ENCODE measurements at regions not wholly inside any gene's neighbourhood (a gene's known extent, or its start where the extent isn't known, plus 50 kb on each side); places are given as distances from the start of the nearest gene placed in this dataset.
A peak's percentile ranks its signal among the peaks of the same experiment; 100 is the strongest.
"Not testable (repeated sequence)": the region's sequence is repeated elsewhere in the genome, so short reads cannot be mapped to it uniquely, and the experiment has no call there.

DNA sequence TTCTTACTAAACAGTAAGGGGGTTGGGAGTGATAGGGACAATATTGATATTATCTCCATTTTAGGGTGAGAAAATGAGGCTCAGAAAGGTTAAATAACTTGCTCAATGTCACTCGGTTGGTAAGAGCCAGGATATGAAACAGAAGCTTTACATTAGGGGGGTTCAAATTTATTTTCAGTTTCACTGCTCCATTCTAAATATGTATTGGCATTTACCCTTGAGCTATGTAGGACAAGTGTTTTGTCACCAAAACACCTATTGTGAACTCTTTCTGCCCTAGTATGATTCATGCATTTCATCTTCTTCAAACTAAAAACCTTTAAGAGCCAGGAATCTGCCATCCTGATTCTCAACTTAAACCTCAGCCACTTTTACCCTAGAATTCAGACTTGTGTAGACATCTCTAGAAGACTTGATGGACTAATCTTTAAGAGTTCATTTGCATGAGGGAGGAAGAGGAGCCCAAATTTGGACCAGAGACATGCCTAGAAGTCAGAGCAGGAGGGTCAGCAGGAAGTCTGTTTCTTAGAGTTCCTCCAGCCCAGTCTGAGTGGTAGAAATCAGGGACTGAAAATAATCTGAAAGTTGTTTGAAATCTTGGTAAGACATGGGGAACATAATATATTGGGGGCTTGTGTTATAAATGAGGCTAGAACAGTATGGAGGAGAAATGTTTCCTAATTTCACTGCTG lies 129.4 kb upstream of the ATP5MC3 start:
- Mint-ChIP-seq H3K4me3 (no peak overlapping the region), H3K27me3 (no peaks in the 10 kb centered on the region), H3K9me3 (no peaks in the 10 kb centered on the region), H3K36me3 (no peaks in the 10 kb centered on the region), H3K27ac (no peak overlapping the region), H3K4me1 (no peaks in the 10 kb centered on the region)
- DNase-seq (ENCODE audit: low spot score in 2 of 2) (no peak), ATAC-seq (ENCODE audit: low read depth) (peak; percentile 49)

DNA sequence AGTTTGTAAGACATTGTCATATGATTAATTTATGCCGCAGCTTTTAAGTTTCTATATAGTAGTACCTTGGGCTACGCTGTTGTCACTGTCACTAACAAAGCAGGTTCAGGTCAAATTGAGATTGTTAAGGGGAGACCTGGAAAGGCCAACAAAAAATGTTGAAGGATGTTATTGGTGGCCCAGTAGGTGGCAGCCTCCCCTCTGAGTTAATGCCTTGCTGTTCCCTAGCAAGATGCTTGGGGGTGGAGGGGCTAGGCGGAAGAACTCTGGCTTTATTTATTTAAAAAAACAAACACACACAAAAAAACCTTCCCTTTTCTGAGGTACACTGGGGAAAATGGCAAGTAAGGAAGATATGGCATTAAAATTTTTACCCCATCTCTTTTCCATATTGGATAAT lies 128.3 kb upstream of the ATP5MC3 start:
- no peak overlapping the region for H3K4me3 Mint-ChIP-seq
- no peak for DNase-seq (ENCODE audit: low spot score in 2 of 2)
- no peak overlapping the region for H3K27ac Mint-ChIP-seq
- no peaks in the 10 kb centered on the region for H3K9me3 Mint-ChIP-seq
- ATAC-seq (ENCODE audit: low read depth): no peak
- H3K36me3 Mint-ChIP-seq: no peaks in the 10 kb centered on the region
- H3K4me1 Mint-ChIP-seq: no peaks in the 10 kb centered on the region
- H3K27me3 Mint-ChIP-seq: no peaks in the 10 kb centered on the region

DNA sequence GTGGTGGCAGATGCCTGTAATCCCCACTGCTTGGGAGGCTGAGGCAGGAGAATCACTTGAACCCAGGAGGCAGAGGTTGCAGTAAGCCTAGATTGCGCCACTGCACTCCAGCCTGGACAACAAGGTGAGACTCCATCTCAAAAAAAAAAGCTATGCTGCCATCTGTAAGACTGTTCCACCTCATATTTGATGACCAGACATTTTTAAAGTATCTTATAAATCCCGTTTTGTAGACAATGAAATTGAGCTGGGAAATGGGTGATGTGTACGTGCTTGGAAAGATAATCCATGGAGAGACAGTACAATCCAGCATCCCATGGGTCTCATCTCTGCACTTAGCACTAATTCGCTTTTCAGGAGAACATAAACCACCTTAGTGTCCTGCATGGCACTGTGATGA lies 126.5 kb upstream of the ATP5MC3 start:
- no peaks in the 10 kb centered on the region for H3K9me3 Mint-ChIP-seq
- peaks cover 2% of the 10 kb centered on the region for H3K27me3 Mint-ChIP-seq
- ATAC-seq (ENCODE audit: low read depth) (no peak), DNase-seq (ENCODE audit: low spot score in 2 of 2) (no peak)
- H3K27ac Mint-ChIP-seq: no peak overlapping the region
- no peaks in the 10 kb centered on the region for H3K4me1 Mint-ChIP-seq
- H3K36me3 Mint-ChIP-seq: no peaks in the 10 kb centered on the region
- H3K4me3 Mint-ChIP-seq: no peak overlapping the region

DNA sequence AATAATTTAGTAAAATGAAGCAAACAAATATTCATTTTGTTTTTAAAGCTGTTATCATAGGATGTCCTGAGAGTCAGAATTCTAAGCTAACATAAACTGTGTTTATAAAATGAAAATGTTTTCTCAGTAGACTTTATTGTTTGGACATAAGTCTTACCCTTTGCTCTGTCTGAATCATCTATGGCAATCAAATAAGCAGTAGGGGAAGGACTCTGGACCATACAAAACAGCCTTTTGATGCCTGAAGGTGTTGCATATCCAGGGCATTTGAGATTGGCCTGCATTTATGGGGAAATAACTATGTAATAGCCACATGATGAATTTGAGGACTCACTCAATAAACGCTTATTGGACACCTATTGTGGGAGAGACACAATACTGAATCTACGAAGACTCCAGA lies 123.0 kb upstream of the ATP5MC3 start:
- no peaks in the 10 kb centered on the region for H3K36me3 Mint-ChIP-seq
- DNase-seq (ENCODE audit: low spot score in 2 of 2) (no peak), ATAC-seq (ENCODE audit: low read depth) (no peak)
- H3K27ac Mint-ChIP-seq: no peak overlapping the region
- no peaks in the 10 kb centered on the region for H3K9me3 Mint-ChIP-seq
- H3K4me1 Mint-ChIP-seq: no peaks in the 10 kb centered on the region
- peaks cover 4% of the 10 kb centered on the region for H3K27me3 Mint-ChIP-seq
- no peak overlapping the region for H3K4me3 Mint-ChIP-seq

DNA sequence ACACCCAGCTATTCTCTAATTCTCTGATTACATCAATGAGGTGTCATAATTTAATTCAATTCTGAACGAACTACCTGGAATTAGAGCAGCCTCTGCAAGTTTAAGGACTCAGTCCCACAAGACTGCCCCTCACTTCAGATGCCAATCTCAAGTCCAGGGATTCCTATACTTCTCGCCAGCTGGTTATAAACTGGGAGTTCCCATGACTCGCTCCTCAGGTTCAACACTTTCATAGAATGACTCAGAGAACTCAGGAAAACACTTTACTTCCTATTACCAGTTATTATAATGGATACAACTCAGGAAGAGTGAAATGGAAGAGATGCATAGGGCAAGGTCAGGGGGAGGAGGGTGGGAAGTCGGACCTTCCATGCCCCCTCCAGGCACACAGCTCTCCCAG lies 112.3 kb upstream of the ATP5MC3 start:
- Mint-ChIP-seq H3K4me1 (no peaks in the 10 kb centered on the region), H3K27ac (no peak overlapping the region), H3K9me3 (peaks cover 2% of the 10 kb centered on the region), H3K27me3 (peaks cover 16% of the 10 kb centered on the region), H3K4me3 (no peak overlapping the region), H3K36me3 (no peaks in the 10 kb centered on the region)
- ATAC-seq (ENCODE audit: low read depth): no peak
- no peak for DNase-seq (ENCODE audit: low spot score in 2 of 2)

DNA sequence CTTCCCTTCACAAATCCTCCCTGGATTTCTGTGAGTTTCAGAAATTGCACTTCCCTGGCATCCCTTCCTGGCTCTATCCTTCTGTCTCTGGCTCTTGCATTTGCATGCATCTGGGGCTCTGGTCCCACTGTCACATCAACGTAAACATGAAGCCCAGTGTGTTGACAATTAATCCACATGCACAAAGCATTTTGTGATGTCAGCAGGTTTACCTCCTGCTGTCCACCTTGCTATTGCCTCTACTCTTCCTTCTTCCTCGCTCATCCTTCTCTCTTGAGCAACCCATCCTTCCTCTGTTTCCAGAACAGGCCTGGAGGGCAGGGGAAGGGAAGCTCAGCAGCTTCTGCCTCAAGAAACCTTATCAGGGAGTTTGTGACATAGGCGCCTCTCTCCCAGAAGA lies 111.7 kb upstream of the ATP5MC3 start:
- H3K4me1 Mint-ChIP-seq: no peaks in the 10 kb centered on the region
- no peak for ATAC-seq (ENCODE audit: low read depth)
- H3K36me3 Mint-ChIP-seq: no peaks in the 10 kb centered on the region
- no peak for DNase-seq (ENCODE audit: low spot score in 2 of 2)
- H3K27me3 Mint-ChIP-seq: peaks cover 16% of the 10 kb centered on the region
- H3K27ac Mint-ChIP-seq: no peak overlapping the region
- peaks cover 2% of the 10 kb centered on the region for H3K9me3 Mint-ChIP-seq
- no peak overlapping the region for H3K4me3 Mint-ChIP-seq

DNA sequence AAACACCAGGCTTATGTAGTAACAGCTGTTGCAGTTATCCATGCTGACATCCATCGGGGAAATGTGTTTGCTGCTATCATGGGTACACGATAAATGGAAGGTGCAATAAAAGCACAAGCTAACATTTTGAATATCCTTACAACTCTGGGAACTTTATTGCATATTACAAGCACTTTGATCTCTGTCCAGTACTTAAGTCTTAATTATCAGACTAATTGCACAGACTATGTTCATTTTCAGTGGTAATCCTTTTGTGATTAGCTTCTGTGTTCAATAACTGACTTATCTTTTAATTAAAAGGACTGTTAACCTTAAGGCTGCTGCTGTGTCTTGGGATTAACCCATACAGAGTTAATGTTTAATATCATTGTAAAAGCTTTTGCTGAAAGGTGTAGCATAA lies 101.4 kb upstream of the ATP5MC3 start:
- no peak overlapping the region for H3K4me3 Mint-ChIP-seq
- no peaks in the 10 kb centered on the region for H3K36me3 Mint-ChIP-seq
- no peaks in the 10 kb centered on the region for H3K9me3 Mint-ChIP-seq
- ATAC-seq (ENCODE audit: low read depth): no peak
- H3K27ac Mint-ChIP-seq: no peak overlapping the region
- peaks cover 2% of the 10 kb centered on the region for H3K27me3 Mint-ChIP-seq
- H3K4me1 Mint-ChIP-seq: no peaks in the 10 kb centered on the region
- no peak for DNase-seq (ENCODE audit: low spot score in 2 of 2)

DNA sequence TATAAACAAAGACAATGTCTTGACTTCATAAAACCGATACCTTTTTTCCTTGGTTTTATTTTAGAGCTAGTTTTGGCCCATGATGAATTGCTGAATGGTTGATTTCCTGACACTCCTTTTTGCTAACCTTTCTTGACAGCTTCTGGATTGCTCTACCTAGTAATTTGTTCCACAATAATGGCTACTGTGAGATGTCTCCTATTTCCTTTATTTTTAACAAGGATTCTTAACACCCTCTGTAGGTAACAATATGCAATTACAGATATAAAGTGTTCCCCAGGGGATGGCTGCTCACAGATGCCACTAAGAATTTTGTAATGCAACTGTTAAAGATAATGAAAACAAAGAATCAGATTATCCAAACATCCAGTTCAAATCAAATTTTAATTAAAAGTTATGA lies 100.8 kb upstream of the ATP5MC3 start:
- H3K4me3 Mint-ChIP-seq: no peak overlapping the region
- peaks cover 2% of the 10 kb centered on the region for H3K27me3 Mint-ChIP-seq
- ATAC-seq (ENCODE audit: low read depth) (peak; percentile 41), DNase-seq (ENCODE audit: low spot score in 2 of 2) (peak in 1 of 2 donors; percentile 10)
- no peaks in the 10 kb centered on the region for H3K4me1 Mint-ChIP-seq
- H3K27ac Mint-ChIP-seq: no peak overlapping the region
- H3K36me3 Mint-ChIP-seq: no peaks in the 10 kb centered on the region
- no peaks in the 10 kb centered on the region for H3K9me3 Mint-ChIP-seq

DNA sequence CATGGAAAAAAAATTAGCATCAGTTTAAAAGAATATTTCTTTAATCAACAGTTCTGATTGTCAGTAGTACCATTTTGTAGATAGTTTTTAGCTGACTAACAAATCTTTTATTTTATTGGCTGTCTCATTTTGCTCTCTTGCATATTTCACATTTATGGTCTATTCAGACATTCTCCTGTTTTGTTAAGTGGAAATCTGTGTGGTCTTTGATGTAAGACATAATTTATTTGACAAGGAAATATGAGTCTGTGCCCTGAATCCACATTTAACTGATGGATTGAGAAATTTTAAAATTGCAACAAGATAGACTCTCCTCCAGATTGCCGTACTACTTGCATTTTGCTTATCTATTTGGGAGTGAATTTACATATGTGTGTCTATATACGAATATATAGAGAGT lies 96.3 kb upstream of the ATP5MC3 start:
- H3K27me3 Mint-ChIP-seq: no peaks in the 10 kb centered on the region
- DNase-seq (ENCODE audit: low spot score in 2 of 2) (no peak), ATAC-seq (ENCODE audit: low read depth) (no peak)
- no peaks in the 10 kb centered on the region for H3K9me3 Mint-ChIP-seq
- no peaks in the 10 kb centered on the region for H3K36me3 Mint-ChIP-seq
- H3K4me3 Mint-ChIP-seq: no peak overlapping the region
- H3K4me1 Mint-ChIP-seq: no peaks in the 10 kb centered on the region
- H3K27ac Mint-ChIP-seq: no peak overlapping the region

DNA sequence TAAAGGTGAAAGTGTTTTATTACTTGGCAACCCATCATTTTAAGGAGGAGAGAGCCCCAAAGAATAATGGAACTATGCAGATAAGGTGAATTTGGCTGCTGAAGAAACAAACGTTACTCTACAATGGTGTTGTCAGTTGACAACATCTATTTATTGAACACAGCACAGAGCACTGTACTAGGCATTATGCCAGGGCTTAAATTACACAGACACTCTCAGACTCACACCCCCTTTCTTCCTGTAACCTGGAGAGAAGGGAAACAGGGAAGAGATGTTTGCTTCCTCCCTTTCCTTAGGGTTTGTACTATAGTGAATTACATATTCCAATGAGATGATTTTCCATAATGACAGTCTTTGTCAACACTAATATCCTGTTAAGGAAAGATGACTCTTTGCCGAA lies 94.0 kb upstream of the ATP5MC3 start:
- Mint-ChIP-seq H3K4me3 (no peak overlapping the region), H3K27ac (no peak overlapping the region), H3K36me3 (no peaks in the 10 kb centered on the region), H3K9me3 (no peaks in the 10 kb centered on the region), H3K4me1 (no peaks in the 10 kb centered on the region), H3K27me3 (peaks cover 3% of the 10 kb centered on the region)
- DNase-seq (ENCODE audit: low spot score in 2 of 2): no peak
- ATAC-seq (ENCODE audit: low read depth): no peak

DNA sequence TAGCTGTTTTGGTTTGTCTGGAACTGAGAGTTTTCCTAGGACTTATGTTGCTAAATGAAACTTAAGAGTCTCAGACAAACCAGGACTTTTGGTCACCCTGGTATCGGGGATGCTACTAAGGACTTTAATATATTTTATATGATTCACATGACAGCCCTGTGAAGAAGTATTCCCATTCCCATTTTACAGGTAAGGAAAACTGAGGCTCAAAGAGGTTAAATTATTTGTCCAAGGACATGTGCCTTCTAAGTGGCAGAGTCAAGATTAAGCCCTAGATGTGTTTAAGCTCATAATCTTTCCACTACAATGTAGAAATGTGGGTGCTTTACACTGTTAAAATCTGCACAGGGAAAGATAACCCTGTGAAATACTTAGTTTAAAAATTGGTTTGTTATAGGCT lies 77.7 kb upstream of the ATP5MC3 start:
- ATAC-seq (ENCODE audit: low read depth): no peak
- Mint-ChIP-seq H3K4me1 (no peaks in the 10 kb centered on the region), H3K27ac (no peak overlapping the region), H3K27me3 (peaks cover 6% of the 10 kb centered on the region), H3K36me3 (no peaks in the 10 kb centered on the region), H3K9me3 (no peaks in the 10 kb centered on the region), H3K4me3 (no peak overlapping the region)
- DNase-seq (ENCODE audit: low spot score in 2 of 2): no peak

DNA sequence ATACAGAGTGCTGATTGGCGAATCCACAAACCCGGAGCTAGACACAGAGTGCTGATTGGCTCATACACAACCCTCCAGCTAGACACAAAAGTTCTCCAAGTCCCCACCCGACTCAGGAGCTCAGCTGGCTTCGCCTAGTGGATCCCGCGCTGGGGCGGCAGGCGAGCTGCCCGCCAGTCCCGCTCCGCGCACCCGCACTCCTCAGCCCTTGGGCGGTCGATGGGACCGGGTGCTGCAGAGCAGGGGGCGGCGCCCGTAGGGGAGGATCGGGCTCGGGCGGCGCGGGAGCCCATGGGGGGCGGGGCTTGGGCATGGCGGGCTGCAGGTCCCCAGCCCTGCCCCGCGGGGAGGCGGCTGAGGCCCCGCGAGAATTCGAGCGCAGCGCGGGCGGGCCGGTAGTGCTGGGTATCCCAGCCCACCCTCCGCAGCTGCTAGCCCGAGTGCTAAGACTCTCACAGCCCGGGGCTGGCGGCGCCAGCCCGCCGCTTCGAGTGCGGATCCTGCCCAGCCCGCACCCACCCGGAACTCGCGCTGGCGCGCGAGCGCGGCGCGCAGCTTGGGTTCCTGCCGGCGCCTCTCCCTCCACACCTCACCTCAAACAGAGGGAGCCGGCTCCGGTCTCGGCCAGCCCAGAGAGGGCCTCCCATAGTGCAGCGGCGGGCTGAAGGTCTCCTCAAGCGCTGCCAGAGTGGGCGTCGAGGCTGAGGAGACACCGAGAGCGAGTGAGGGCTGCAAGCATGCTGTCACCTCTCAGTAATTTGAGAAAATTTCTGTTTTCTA lies 75.5 kb upstream of the ATP5MC3 start:
- ATAC-seq (ENCODE audit: low read depth) (no peak), DNase-seq (ENCODE audit: low spot score in 2 of 2) (no peak)
- Mint-ChIP-seq H3K9me3 (no peaks in the 10 kb centered on the region), H3K4me3 (no peak overlapping the region), H3K27ac (no peak overlapping the region), H3K4me1 (no peaks in the 10 kb centered on the region), H3K36me3 (no peaks in the 10 kb centered on the region), H3K27me3 (peaks cover 12% of the 10 kb centered on the region)

DNA sequence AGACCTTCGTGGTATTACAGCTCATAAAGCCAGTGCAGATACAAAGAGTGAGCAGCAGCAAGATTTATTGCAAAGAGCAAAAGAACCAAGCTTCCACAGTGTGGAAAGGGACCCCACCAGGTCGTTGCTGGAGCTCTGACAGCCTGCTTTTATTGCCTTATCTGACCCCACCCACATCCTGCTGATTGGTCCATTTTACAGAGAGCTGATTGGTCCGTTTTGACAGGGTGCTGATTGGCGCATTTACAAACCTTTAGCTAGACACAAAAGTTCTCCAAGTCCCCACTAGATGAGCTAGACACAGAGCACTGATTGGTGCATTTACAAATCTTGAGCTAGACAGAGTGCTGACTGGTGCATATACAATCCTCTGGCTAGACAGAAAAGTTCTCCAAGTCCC lies 74.9 kb upstream of the ATP5MC3 start:
- H3K36me3 Mint-ChIP-seq; H3K4me3 Mint-ChIP-seq; H3K9me3 Mint-ChIP-seq; H3K4me1 Mint-ChIP-seq; DNase-seq (ENCODE audit: low spot score in 2 of 2); ATAC-seq (ENCODE audit: low read depth); H3K27ac Mint-ChIP-seq: not testable (repeated sequence)
- H3K27me3 Mint-ChIP-seq: peaks cover 14% of the 10 kb centered on the region

DNA sequence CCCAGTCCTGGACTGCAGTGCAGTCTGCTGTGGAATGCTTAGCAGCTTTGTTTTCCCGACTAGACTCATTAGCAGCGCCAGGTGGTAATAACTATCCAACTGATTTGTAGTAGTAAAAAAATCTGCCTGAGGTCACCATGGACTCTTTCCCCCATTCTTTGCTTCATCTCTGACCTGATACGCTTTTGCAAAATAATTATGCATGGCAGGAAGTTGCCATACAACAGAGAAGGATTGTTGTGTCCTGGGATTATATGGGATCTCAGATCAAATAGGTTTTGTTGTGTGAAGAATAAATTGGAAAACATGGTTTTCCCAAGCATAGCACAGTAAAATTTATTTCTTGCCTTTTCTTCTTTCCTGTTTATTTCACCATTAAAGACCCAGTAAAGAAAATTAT lies 72.4 kb upstream of the ATP5MC3 start:
- peaks cover 14% of the 10 kb centered on the region for H3K27me3 Mint-ChIP-seq
- no peaks in the 10 kb centered on the region for H3K9me3 Mint-ChIP-seq
- no peak overlapping the region for H3K4me3 Mint-ChIP-seq
- DNase-seq (ENCODE audit: low spot score in 2 of 2): no peak
- H3K27ac Mint-ChIP-seq: no peak overlapping the region
- ATAC-seq (ENCODE audit: low read depth): no peak
- no peaks in the 10 kb centered on the region for H3K4me1 Mint-ChIP-seq
- H3K36me3 Mint-ChIP-seq: no peaks in the 10 kb centered on the region
